GM23248 (cell line): ENCODE measurements at regions not wholly inside any gene's neighbourhood (a gene's known extent, or its start where the extent isn't known, plus 50 kb on each side); places are given as distances from the start of the nearest gene placed in this dataset.
A peak's percentile ranks its signal among the peaks of the same experiment; 100 is the strongest.

Experiments used
- DNase-seq: peaks from one replicate; pipeline ENCODE4 v3.0.0-alpha.2; 2015
- H2AFZ ChIP-seq: fragments of 200-600 bp; sonication (generic); 2 replicates; pipeline ENCODE4 v1.6.1; 2016; ENCODE audit warnings: antibody characterized with exemption
- H3F3A ChIP-seq: fragments of 200-600 bp; sonication (generic); 2 replicates; pipeline ENCODE4 v1.6.1; 2016; ENCODE audit warnings: mild to moderate bottlenecking, antibody characterized with exemption, mixed run types; ENCODE audit not compliant: insufficient read depth
- H3K27ac ChIP-seq: fragments of 200-600 bp; sonication (generic); 2 replicates; pipeline ENCODE4 v1.5.1; 2016; ENCODE audit warnings: mild to moderate bottlenecking
- H3K27me3 ChIP-seq: fragments of 200-600 bp; sonication (generic); replicated peaks from 2 replicates; pipeline ENCODE4 v1.6.1; 2016; ENCODE audit warnings: mild to moderate bottlenecking; ENCODE audit not compliant: insufficient read depth
- H3K36me3 ChIP-seq: fragments of 200-600 bp; sonication (generic); 2 replicates; pipeline ENCODE4 v1.6.1; 2016; ENCODE audit warnings: low read depth, mild to moderate bottlenecking
- H3K4me1 ChIP-seq: fragments of 200-600 bp; sonication (generic); 2 replicates; pipeline ENCODE4 v1.6.1; 2016; ENCODE audit warnings: mild to moderate bottlenecking; ENCODE audit not compliant: insufficient read depth
- H3K4me2 ChIP-seq: fragments of 200-600 bp; sonication (generic); one replicate; pipeline ENCODE4 v1.6.1; 2016; ENCODE audit warnings: mild to moderate bottlenecking; ENCODE audit not compliant: unreplicated experiment
- H3K4me3 ChIP-seq: fragments of 200-600 bp; sonication (generic); 2 replicates; pipeline ENCODE4 v1.5.1; 2016; ENCODE audit warnings: mild to moderate bottlenecking
- H3K79me2 ChIP-seq: fragments of 200-600 bp; sonication (generic); 2 replicates; pipeline ENCODE4 v1.6.1; 2016; ENCODE audit warnings: mild to moderate bottlenecking; ENCODE audit not compliant: insufficient read depth
- H3K9ac ChIP-seq: fragments of 200-600 bp; sonication (generic); 2 replicates; pipeline ENCODE4 v1.6.1; 2016; ENCODE audit warnings: mild to moderate bottlenecking
- H3K9me2 ChIP-seq: fragments of 200-600 bp; sonication (generic); 2 replicates; pipeline ENCODE4 v1.6.1; 2016; ENCODE audit warnings: mixed run types, mild to moderate bottlenecking, moderate library complexity; ENCODE audit not compliant: insufficient read depth
- H3K9me3 ChIP-seq: fragments of 200-600 bp; sonication (generic); one replicate; pipeline ENCODE4 v1.6.1; 2017; ENCODE audit warnings: low read depth
- H4K20me1 ChIP-seq: fragments of 200-600 bp; sonication (generic); 2 replicates; pipeline ENCODE4 v1.6.0; 2016; ENCODE audit not compliant: insufficient read depth
- EZH2 ChIP-seq: fragments of 200-600 bp; sonication (generic); IDR thresholded peaks from 2 replicates; pipeline ENCODE4 v1.6.1; 2018; ENCODE audit warnings: antibody characterized with exemption, mild to moderate bottlenecking; ENCODE audit not compliant: insufficient read depth, poor library complexity, severe bottlenecking
- EZH2phosphoT487 ChIP-seq: fragments of 200-600 bp; sonication (generic); IDR thresholded peaks from 2 replicates; pipeline ENCODE4 v1.6.1; 2018; ENCODE audit warnings: antibody characterized with exemption, moderate library complexity, mild to moderate bottlenecking, low read depth; ENCODE audit not compliant: insufficient read depth
- WGBS, 2 experiments: methylation state at CpG; one replicate each; pipeline ENCODE4 v1.1.6; 2015 to 2017; ENCODE audit warnings: low lambda C conversion rate in 2 of 2, low coverage in 1 of 2; ENCODE audit errors: missing lambda C conversion rate in 2 of 2; 5-methylcytosine and 5-hydroxymethylcytosine counted together
- in situ Hi-C: fragments of 300-500 bp; cut with MboI; formaldehyde crosslinking; loops from 2 replicates; pipeline ENCODE4 v1.15.0; 2020

GRCh38 chr2:223238301-223238700 lies 186.3 kb downstream of the KCNE4 start:
- in situ Hi-C loops = loop anchor here (25.0 kb wide), 1 partner anchor 251 kb away; no protein-coding TSS in a partner anchor
- Histone ChIP-seq H3K4me2 (no peak overlapping the region), H3K9ac (no peak overlapping the region), H3K27me3 (no peaks in the 10 kb centered on the region), H3K4me1 (no peaks in the 10 kb centered on the region), H4K20me1 (no peaks in the 10 kb centered on the region), H3K27ac (no peak overlapping the region), H3F3A (no peaks in the 10 kb centered on the region), H3K9me3 (no peaks in the 10 kb centered on the region), H3K79me2 (no peaks in the 10 kb centered on the region), H3K4me3 (no peak overlapping the region), H3K36me3 (no peaks in the 10 kb centered on the region), H2AFZ (no peak overlapping the region), H3K9me2 (no peaks in the 10 kb centered on the region)
- 94 to 97% methylated on average over 2 of the region's 2 CpGs for WGBS, 2 experiments
- TF ChIP-seq EZH2phosphoT487 (no peak), EZH2 (no peak)
- DNase-seq = peak; percentile 47

- Histone ChIP-seq H3K79me2 (no peaks in the 10 kb centered on the region), H3K27me3 (no peaks in the 10 kb centered on the region), H3K27ac (no peak overlapping the region), H3K4me1 (no peaks in the 10 kb centered on the region), H3K4me2 (no peak overlapping the region), H3K4me3 (no peak overlapping the region), H3K9me3 (no peaks in the 10 kb centered on the region), H3K9ac (no peak overlapping the region), H3K36me3 (no peaks in the 10 kb centered on the region), H3F3A (no peaks in the 10 kb centered on the region), H4K20me1 (no peaks in the 10 kb centered on the region), H3K9me2 (no peaks in the 10 kb centered on the region), H2AFZ (no peak overlapping the region)
- in situ Hi-C loops = loop anchor here (25.0 kb wide), 1 partner anchor 256 kb away; no protein-coding TSS in a partner anchor
- TF ChIP-seq EZH2 (no peak), EZH2phosphoT487 (no peak)
- WGBS, 2 experiments = 24 to 32% methylated on average over 3 of the region's 3 CpGs
- DNase-seq = no peak
These were observed 191.2 kb downstream of the KCNE4 start for GRCh38 chr2:223243233-223243632.

- Histone ChIP-seq H4K20me1 (no peaks in the 10 kb centered on the region), H3K9ac (no peak overlapping the region), H2AFZ (no peak overlapping the region), H3F3A (no peaks in the 10 kb centered on the region), H3K79me2 (no peaks in the 10 kb centered on the region), H3K27me3 (no peaks in the 10 kb centered on the region), H3K9me2 (no peaks in the 10 kb centered on the region), H3K36me3 (no peaks in the 10 kb centered on the region), H3K4me2 (no peak overlapping the region), H3K9me3 (no peaks in the 10 kb centered on the region), H3K4me3 (no peak overlapping the region), H3K27ac (no peak overlapping the region), H3K4me1 (no peaks in the 10 kb centered on the region)
- 61 to 68% methylated on average over 3 of the region's 3 CpGs for WGBS, 2 experiments
- in situ Hi-C loops = loop anchor here (25.0 kb wide), 1 partner anchor 260 kb away; no protein-coding TSS in a partner anchor
- TF ChIP-seq EZH2 = no peak
- DNase-seq = peak; percentile 64
These were observed 195.1 kb downstream of the KCNE4 start for GRCh38 chr2:223247136-223247535.

- no peak overlapping the region for H3K4me2 ChIP-seq
- H4K20me1 ChIP-seq = no peaks in the 10 kb centered on the region
- no peaks in the 10 kb centered on the region for H3F3A ChIP-seq
- WGBS, 2 experiments = 66 to 76% methylated on average over 10 of the region's 10 CpGs
- no peaks in the 10 kb centered on the region for H3K36me3 ChIP-seq
- no peak for TF ChIP-seq EZH2phosphoT487
- no peak for TF ChIP-seq EZH2
- no peak for DNase-seq
- H3K4me1 ChIP-seq = no peaks in the 10 kb centered on the region
- no peak overlapping the region for H2AFZ ChIP-seq
- peaks cover 6% of the 10 kb centered on the region for H3K9me3 ChIP-seq
- H3K27ac ChIP-seq = no peak overlapping the region
- no peaks in the 10 kb centered on the region for H3K79me2 ChIP-seq
- in situ Hi-C loops = no loop called here
- H3K4me3 ChIP-seq = no peak overlapping the region
- no peaks in the 10 kb centered on the region for H3K27me3 ChIP-seq
- no peaks in the 10 kb centered on the region for H3K9me2 ChIP-seq
- H3K9ac ChIP-seq = no peak overlapping the region
These were observed 199.8 kb downstream of the KCNE4 start for GRCh38 chr2:223251656-223252229.
